NCI-H2107 treated with DMSO at 0.1 percent for 48 hours (cell line): ENCODE measurements at regions not wholly inside any gene's neighbourhood (a gene's known extent, or its start where the extent isn't known, plus 50 kb on each side); places are given as distances from the start of the nearest gene placed in this dataset.
"Not testable (repeated sequence)": the region's sequence is repeated elsewhere in the genome, so short reads cannot be mapped to it uniquely, and the experiment has no call there.

Experiments used
- DNase-seq: peaks from one replicate; lab custom pipeline; 2025; ENCODE audit not compliant: unreplicated experiment; lab: John Stamatoyannopoulos, UW

GRCh38 chr4:160386846-160387245 is 1284.0 kb downstream of the RAPGEF2 start:
- no peak for DNase-seq

- no peak for DNase-seq
Measured at GRCh38 chr4:160399826-160400225, 1296.9 kb downstream of the RAPGEF2 start.

- no peak for DNase-seq
Measured at GRCh38 chr4:160403081-160403480, 1300.2 kb downstream of the RAPGEF2 start.

GRCh38 chr4:160406263-160406825 is 1303.5 kb downstream of the RAPGEF2 start:
- DNase-seq: no peak

GRCh38 chr4:160414496-160414895 is 1311.6 kb downstream of the RAPGEF2 start:
- no peak for DNase-seq

- DNase-seq: no peak
Measured at GRCh38 chr4:160423879-160424451, 1321.1 kb downstream of the RAPGEF2 start.

- no peak for DNase-seq
Measured at GRCh38 chr4:160426233-160426632, 1323.4 kb downstream of the RAPGEF2 start.

GRCh38 chr4:160450876-160451275 is 1348.0 kb downstream of the RAPGEF2 start:
- DNase-seq: no peak

GRCh38 chr4:160481696-160482690 is 1379.1 kb downstream of the RAPGEF2 start:
- DNase-seq: not testable (repeated sequence)

- no peak for DNase-seq
Measured at GRCh38 chr4:160485071-160485687, 1382.3 kb downstream of the RAPGEF2 start.

GRCh38 chr4:160492181-160492580 is 1389.3 kb downstream of the RAPGEF2 start:
- DNase-seq: no peak

GRCh38 chr4:160493206-160493605 is 1390.3 kb downstream of the RAPGEF2 start:
- DNase-seq: no peak

GRCh38 chr4:160495356-160495755 is 1392.5 kb downstream of the RAPGEF2 start:
- no peak for DNase-seq

GRCh38 chr4:160498211-160498610 is 1395.3 kb downstream of the RAPGEF2 start:
- no peak for DNase-seq

- no peak for DNase-seq
Measured at GRCh38 chr4:160505724-160506123, 1402.8 kb downstream of the RAPGEF2 start.

- DNase-seq: no peak
Measured at GRCh38 chr4:160510928-160511327, 1408.0 kb downstream of the RAPGEF2 start.

- DNase-seq: no peak
Measured at GRCh38 chr4:160514126-160514525, 1411.2 kb downstream of the RAPGEF2 start.

GRCh38 chr4:160523231-160523630 is 1420.4 kb downstream of the RAPGEF2 start:
- DNase-seq: no peak

GRCh38 chr4:160537681-160538080 is 1434.8 kb downstream of the RAPGEF2 start:
- no peak for DNase-seq

- no peak for DNase-seq
Measured at GRCh38 chr4:160546201-160546600, 1443.3 kb downstream of the RAPGEF2 start.

- DNase-seq: not testable (repeated sequence)
Measured at GRCh38 chr4:160549951-160550519, 1447.2 kb downstream of the RAPGEF2 start.
